ENCODE measurements at regions not wholly inside any gene's neighbourhood (a gene's known extent, or its start where the extent isn't known, plus 50 kb on each side); places are given as distances from the start of the nearest gene placed in this dataset.

- no peak for DNase-seq (ENCODE audit: low read depth in 2 of 2)
- H3K4me3 ChIP-seq (replicated peaks in 1 of 2; ENCODE audit: low read depth in 2 of 2, low read length in 2 of 2), result no peak overlapping the region
- TF ChIP-seq CTCF (IDR thresholded peaks at IDR 0.05; ENCODE audit: low read depth, low read length), result no peak
These were observed 141.0 kb downstream of the CMPK2 start for GRCh38 chr2:6724605-6725140.

- no peak for DNase-seq (ENCODE audit: low read depth in 2 of 2)
- no peak for TF ChIP-seq CTCF (IDR thresholded peaks at IDR 0.05; ENCODE audit: low read depth, low read length)
- no peak overlapping the region for H3K4me3 ChIP-seq (replicated peaks in 1 of 2; ENCODE audit: low read depth in 2 of 2, low read length in 2 of 2)
These were observed 137.6 kb downstream of the CMPK2 start for GRCh38 chr2:6728156-6728555.

DNA sequence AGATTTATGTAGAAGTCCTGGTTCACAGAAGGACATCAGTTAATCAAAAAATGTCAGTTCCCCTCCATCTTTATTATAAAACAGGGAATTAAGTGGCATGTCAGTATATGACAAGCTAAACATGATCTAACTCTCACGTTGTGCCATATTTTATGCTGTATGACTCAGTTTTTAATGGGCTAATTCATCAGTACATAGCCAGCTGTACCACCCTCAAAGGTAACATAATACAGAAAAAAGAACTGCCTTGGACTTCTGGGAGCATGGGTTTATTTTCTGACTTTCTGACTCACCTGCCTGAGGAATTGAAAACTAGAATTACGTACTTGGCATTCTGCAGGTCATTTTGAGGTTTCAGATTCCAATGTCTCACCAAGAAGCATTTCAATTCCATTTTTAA, 135.7 kb downstream of the CMPK2 start:
- TF ChIP-seq CTCF (IDR thresholded peaks at IDR 0.05; ENCODE audit: low read depth, low read length), result no peak
- no peak overlapping the region for H3K4me3 ChIP-seq (replicated peaks in 1 of 2; ENCODE audit: low read depth in 2 of 2, low read length in 2 of 2)
- DNase-seq (ENCODE audit: low read depth in 2 of 2), result no peak

GRCh38 chr2:6730649-6731532, 134.8 kb downstream of the CMPK2 start:
- no peak overlapping the region for H3K4me3 ChIP-seq (replicated peaks in 1 of 2; ENCODE audit: low read depth in 2 of 2, low read length in 2 of 2)
- no peak for TF ChIP-seq CTCF (IDR thresholded peaks at IDR 0.05; ENCODE audit: low read depth, low read length)
- no peak for DNase-seq (ENCODE audit: low read depth in 2 of 2)

DNA sequence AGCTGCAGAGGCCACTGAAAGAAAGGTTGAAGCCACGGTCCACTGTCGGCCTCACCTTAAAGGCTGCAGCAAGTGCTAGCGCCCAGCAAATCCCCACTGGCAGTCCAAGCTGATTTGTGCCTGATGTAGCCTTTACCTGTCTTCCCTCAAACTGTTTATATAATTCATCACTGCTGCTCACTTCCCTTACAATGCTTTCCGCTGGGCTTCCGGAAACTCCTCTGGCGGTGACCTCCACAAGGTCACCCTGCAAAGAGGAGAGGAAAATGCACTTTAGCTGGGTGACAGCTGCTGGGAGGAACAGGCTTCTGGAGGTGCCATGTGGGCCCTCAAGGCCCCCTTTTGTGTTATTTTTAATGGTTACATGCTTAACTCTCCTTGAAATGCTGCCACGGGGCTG, 126.2 kb downstream of the CMPK2 start:
- no peak overlapping the region for H3K4me3 ChIP-seq (replicated peaks in 1 of 2; ENCODE audit: low read depth in 2 of 2, low read length in 2 of 2)
- DNase-seq (ENCODE audit: low read depth in 2 of 2), result no peak
- TF ChIP-seq CTCF (IDR thresholded peaks at IDR 0.05; ENCODE audit: low read depth, low read length), result no peak

- no peak for TF ChIP-seq CTCF (IDR thresholded peaks at IDR 0.05; ENCODE audit: low read depth, low read length)
- DNase-seq (ENCODE audit: low read depth in 2 of 2), result no peak
- H3K4me3 ChIP-seq (replicated peaks in 1 of 2; ENCODE audit: low read depth in 2 of 2, low read length in 2 of 2), result no peak overlapping the region
These were observed 124.5 kb downstream of the CMPK2 start for GRCh38 chr2:6741229-6741628.

All from cardiac fibroblast (primary cell).